Heart left ventricle (tissue), 16 donors: ENCODE measurements at regions not wholly inside any gene's neighbourhood (a gene's known extent, or its start where the extent isn't known, plus 50 kb on each side); places are given as distances from the start of the nearest gene placed in this dataset.

ENCODE experiments used
- ATAC-seq, 4 donors: fragments of 200-7000 bp; cut with Tn5 transposase; one replicate each; pipeline ENCODE4 v1.9.1; 2020 to 2022; ENCODE audit warnings: moderate library complexity in 4 of 4, mild to moderate bottlenecking in 3 of 4, moderate number of reproducible peaks in 1 of 4
- DNase-seq, 5 donors: peaks; one replicate each; pipeline ENCODE4 v3.0.0-alpha.2; 2020
- H3K27ac ChIP-seq, 12 donors: fragments of 200-600 bp; sonication (generic) in 4 of 12; one replicate each; pipeline versions ENCODE4 v1.5.0 to v1.8.0; 2016 to 2022; ENCODE audit warnings: mild to moderate bottlenecking in 2 of 12
- H3K27me3 ChIP-seq, 9 donors: fragments of 200-600 bp; sonication (generic) in 2 of 9; one replicate each; pipeline versions ENCODE4 v1.5.1 to v1.8.0; 2016 to 2022; ENCODE audit warnings: mild to moderate bottlenecking in 3 of 9
- H3K36me3 ChIP-seq, 9 donors: fragments of 200-600 bp; sonication (generic) in 2 of 9; one replicate each; pipeline versions ENCODE4 v1.5.0 to v1.8.0; 2018 to 2022; ENCODE audit warnings: mild to moderate bottlenecking in 2 of 9
- H3K4me1 ChIP-seq, 12 donors: fragments of 200-600 bp; sonication (generic) in 4 of 12; one replicate each; pipeline versions ENCODE4 v1.5.0 to v1.8.0; 2016 to 2022; ENCODE audit warnings: mild to moderate bottlenecking in 3 of 12
- H3K4me3 ChIP-seq, 12 donors: fragments of 200-600 bp; sonication (generic) in 4 of 12; one replicate each; pipeline versions ENCODE4 v1.5.0 to v1.8.0; 2017 to 2022; ENCODE audit warnings: mild to moderate bottlenecking in 9 of 12, moderate library complexity in 4 of 12
- H3K9me3 ChIP-seq, 12 donors: fragments of 200-600 bp; sonication (generic) in 4 of 12; one replicate each; pipeline versions ENCODE4 v1.5.0 to v1.8.0; 2016 to 2022; ENCODE audit warnings: mild to moderate bottlenecking in 1 of 12
- CTCF ChIP-seq, 12 donors: fragments of 200-600 bp; sonication (generic) in 4 of 12; IDR thresholded peaks; one replicate each; pipeline versions ENCODE4 v1.5.0 to v1.8.0; 2018 to 2022; ENCODE audit warnings: antibody characterized with exemption in 12 of 12, mild to moderate bottlenecking in 5 of 12
- POLR2A ChIP-seq, 2 donors: fragments of 450-650 bp; IDR thresholded peaks; one replicate each; pipeline ENCODE4 v1.6.1; 2017; ENCODE audit warnings: antibody characterized with exemption in 2 of 2, mild to moderate bottlenecking in 2 of 2, moderate library complexity in 2 of 2
- WGBS, 4 donors: extraction: QIAGEN DNeasy Blood & Tissue Kit in 2 of 4; methylation state at CpG; one replicate each; pipeline versions ENCODE4 v1.1.5 to v1.1.7; 2013 to 2018; 5-methylcytosine and 5-hydroxymethylcytosine counted together
- intact Hi-C, 10 donors: fragments of 100-400 bp; cut with DNase I; formaldehyde crosslinking; loops; one replicate each; pipeline versions ENCODE4 v1.11.1 to v1.14.2; 2022
- donor health status: ischemic (EF 13 %, LVEDD 7.1; RV severe dilation, severe dysfunction).
- donor health status: healthy with polysubstance abuse.
- donor health status: DM: no; HTN: yes; CAD: no.
- donor health status: DM: no; HTN: no; CAD: no.
- donor health status: ischemic (EF 25% LVEDD 6.9; RV normal size, moderate dysfunction).
- donor health status: ischemic (EF 25% LVEDD 5.7; RV mildly dilated, moderate dysfunction).
- donor health status: healthy.
- donor health status: DM: yes; HTN: yes; CAD: no.
- donor health status: ischemic (EF 35%, LVEDD 5.7; RV mildly dilated, moderate dysfunction).
- donor health status: nonischemic (EF 11% LVEDD 7.7; RV severe dilation, severe dysfunction).
- donor health status: DM: yes; HTN: yes; CAD: no.
- donor health status: PGD.
- donor health status: ischemic (EF 29% LVEDD 5.4; RV normal size, mild dysfunction).
- donor health status: nonischemic (EF 23%, LVEDD 6.1; RV moderate dilation, normal function).

- Histone ChIP-seq H3K27ac (peak overlapping the region in 2 of 12 donors; percentile 30 to 74), H3K4me1 (peaks cover 0 to 46% (median 6%) of the 10 kb centered on the region in 12 donors), H3K27me3 (no peaks in the 10 kb centered on the region), H3K36me3 (no peaks in the 10 kb centered on the region), H3K4me3 (no peak overlapping the region), H3K9me3 (peaks cover 0 to 7% (median 0%) of the 10 kb centered on the region in 12 donors)
- WGBS, 4 donors, result 94 to 98% (median 96%) methylated on average over 2 of the region's 2 CpGs
- ATAC-seq (no peak), DNase-seq (no peak)
- TF ChIP-seq CTCF (IDR thresholded peaks at IDR 0.05) (no peak), POLR2A (IDR thresholded peaks at IDR 0.05) (no peak)
- intact Hi-C loops, result no loop called here
These were observed 159.9 kb downstream of the KATNAL1 start for GRCh38 chr13:30147421-30147820.

GRCh38 chr13:30147015-30147414, 160.3 kb downstream of the KATNAL1 start:
- peak overlapping the region in 2 of 12 donors; percentile 30 to 74 for H3K27ac ChIP-seq
- peaks cover 0 to 7% (median 0%) of the 10 kb centered on the region in 12 donors for H3K9me3 ChIP-seq
- no peak overlapping the region for H3K4me3 ChIP-seq
- no peak for ATAC-seq
- no peaks in the 10 kb centered on the region for H3K36me3 ChIP-seq
- no peaks in the 10 kb centered on the region for H3K27me3 ChIP-seq
- intact Hi-C loops, result no loop called here
- 81 to 86% (median 83%) methylated on average over 4 of the region's 4 CpGs for WGBS, 4 donors
- TF ChIP-seq POLR2A (IDR thresholded peaks at IDR 0.05), result no peak
- no peak for TF ChIP-seq CTCF (IDR thresholded peaks at IDR 0.05)
- no peak for DNase-seq
- peaks cover 0 to 50% (median 6%) of the 10 kb centered on the region in 12 donors for H3K4me1 ChIP-seq

- intact Hi-C loops, result no loop called here
- Histone ChIP-seq H3K36me3 (no peaks in the 10 kb centered on the region), H3K9me3 (peaks cover 0 to 7% (median 0%) of the 10 kb centered on the region in 12 donors), H3K4me1 (peaks cover 0 to 51% (median 6%) of the 10 kb centered on the region in 12 donors), H3K4me3 (no peak overlapping the region), H3K27me3 (no peaks in the 10 kb centered on the region), H3K27ac (peak overlapping the region in 1 of 12 donors; percentile 74)
- WGBS, 4 donors, result 87 to 91% (median 88%) methylated on average over 13 of the region's 13 CpGs
- DNase-seq (no peak), ATAC-seq (no peak)
- TF ChIP-seq POLR2A (IDR thresholded peaks at IDR 0.05) (no peak), CTCF (IDR thresholded peaks at IDR 0.05) (no peak)
These were observed 161.5 kb downstream of the KATNAL1 start for GRCh38 chr13:30145709-30146367.

GRCh38 chr13:30143666-30144400, 163.5 kb downstream of the KATNAL1 start:
- intact Hi-C loops, result no loop called here
- ATAC-seq (no peak), DNase-seq (no peak)
- peaks cover 0 to 7% (median 0%) of the 10 kb centered on the region in 12 donors for H3K9me3 ChIP-seq
- H3K36me3 ChIP-seq, result no peaks in the 10 kb centered on the region
- H3K27ac ChIP-seq, result peak overlapping the region in 1 of 12 donors; percentile 74
- H3K27me3 ChIP-seq, result no peaks in the 10 kb centered on the region
- no peak for TF ChIP-seq CTCF (IDR thresholded peaks at IDR 0.05)
- peaks cover 0 to 36% (median 6%) of the 10 kb centered on the region in 12 donors for H3K4me1 ChIP-seq
- H3K4me3 ChIP-seq, result no peak overlapping the region
- WGBS, 4 donors, result 97 to 98% (median 97%) methylated on average over 5 of the region's 5 CpGs
